Gastroesophageal sphincter (tissue), 4 donors: ENCODE measurements at regions not wholly inside any gene's neighbourhood (a gene's known extent, or its start where the extent isn't known, plus 50 kb on each side); places are given as distances from the start of the nearest gene placed in this dataset.

Experiments used
- ATAC-seq: fragments of 150-250 bp; one replicate; pipeline ENCODE4 v1.9.1; 2016; ENCODE audit warnings: mild to moderate bottlenecking, moderate library complexity
- H3K27ac ChIP-seq, 4 donors: fragments of 200-600 bp; sonication (generic) in 3 of 4; 1 replicate in 3 of 4; 2 replicates in 1 of 4; pipeline ENCODE4 v1.5.1; 2016 to 2019
- H3K27me3 ChIP-seq: fragments of 200-600 bp; sonication (generic); one replicate; pipeline ENCODE4 v1.5.1; 2019
- H3K36me3 ChIP-seq, 2 donors: fragments of 200-600 bp; sonication (generic); one replicate each; pipeline ENCODE4 v1.5.1; 2019; ENCODE audit warnings: control low read depth in 1 of 2
- H3K4me1 ChIP-seq, 3 donors: fragments of 200-600 bp; sonication (generic); 1 replicate in 2 of 3; 2 replicates in 1 of 3; pipeline ENCODE4 v1.5.1; 2016 to 2019; ENCODE audit warnings: control low read depth in 2 of 3
- H3K4me3 ChIP-seq, 2 donors: fragments of 200-600 bp; sonication (generic); one replicate each; pipeline ENCODE4 v1.5.1; 2019; ENCODE audit warnings: mild to moderate bottlenecking in 1 of 2, moderate library complexity in 1 of 2
- H3K9me3 ChIP-seq, 3 donors: fragments of 200-600 bp; sonication (generic); one replicate each; pipeline ENCODE4 v1.5.1; 2017 to 2019; ENCODE audit warnings: control low read depth in 2 of 3
- CTCF ChIP-seq, 4 experiments: fragments of 200-600 bp in 2 of 4; fragments of 450-650 bp in 2 of 4; sonication (generic) in 1 of 4; IDR thresholded peaks; one replicate each; pipeline ENCODE4 v1.5.1; 2017 to 2019; ENCODE audit warnings: antibody characterized with exemption in 4 of 4, mild to moderate bottlenecking in 2 of 4, moderate library complexity in 2 of 4
- EP300 ChIP-seq: sonication (generic); formaldehyde crosslinking; IDR thresholded peaks from one replicate; pipeline ENCODE4 v1.6.1; 2017; ENCODE audit warnings: antibody characterized with exemption, mild to moderate bottlenecking
- POLR2A ChIP-seq, 2 donors: fragments of 450-650 bp; IDR thresholded peaks; one replicate each; pipeline ENCODE4 v1.6.1; 2017; ENCODE audit warnings: antibody characterized with exemption in 2 of 2, mild to moderate bottlenecking in 2 of 2, moderate library complexity in 1 of 2
- POLR2AphosphoS5 ChIP-seq: sonication (generic); formaldehyde crosslinking; IDR thresholded peaks from one replicate; pipeline ENCODE4 v1.6.1; 2017; ENCODE audit warnings: antibody characterized with exemption
- WGBS, 2 donors: methylation state at CpG; one replicate each; pipeline ENCODE4 v1.1.5; 2018; ENCODE audit warnings: low coverage in 1 of 2; 5-methylcytosine and 5-hydroxymethylcytosine counted together

- no peak for ATAC-seq
Observed at GRCh38 chr2:226334981-226335720, 464.5 kb downstream of the IRS1 start.

DNA sequence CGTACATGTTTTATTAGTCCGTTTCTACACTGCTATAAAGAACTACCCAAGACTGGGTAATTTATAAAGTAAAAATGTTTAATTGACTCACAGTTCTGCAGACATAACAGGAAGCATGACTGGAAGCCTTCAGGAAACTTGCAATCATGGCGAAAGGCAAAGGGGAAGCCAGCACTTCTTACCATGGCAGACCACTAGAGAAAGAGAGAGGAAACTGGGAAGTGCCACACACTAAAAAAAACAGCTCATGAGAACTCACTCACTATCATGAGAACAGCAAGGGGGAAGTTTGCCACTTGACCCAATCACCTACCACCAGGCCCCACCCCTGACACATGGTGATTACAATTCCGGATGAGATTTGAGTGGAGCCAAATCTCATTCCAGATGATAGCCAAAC lies 466.2 kb downstream of the IRS1 start:
- Histone ChIP-seq H3K27ac (no peak overlapping the region), H3K4me1 (no peaks in the 10 kb centered on the region), H3K36me3 (no peaks in the 10 kb centered on the region), H3K27me3 (no peaks in the 10 kb centered on the region), H3K9me3 (no peaks in the 10 kb centered on the region), H3K4me3 (no peak overlapping the region)
- no peak for ATAC-seq
- WGBS, 2 donors, result 83 to 100% methylated on average over 1 to 4 of the region's 4 CpGs
- no peak for TF ChIP-seq CTCF (IDR thresholded peaks at IDR 0.05)
- TF ChIP-seq POLR2AphosphoS5, result no peak
- TF ChIP-seq POLR2A (IDR thresholded peaks at IDR 0.05), result no peak
- no peak for TF ChIP-seq EP300

More at GRCh38 chr2:226334981-226335720, 464.5 kb downstream of the IRS1 start:
- Histone ChIP-seq H3K4me1 (no peaks in the 10 kb centered on the region), H3K27ac (no peak overlapping the region), H3K4me3 (no peak overlapping the region), H3K9me3 (no peaks in the 10 kb centered on the region), H3K27me3 (no peaks in the 10 kb centered on the region), H3K36me3 (no peaks in the 10 kb centered on the region)
- WGBS, 2 donors, result 68 to 71% methylated on average over 6 to 8 of the region's 8 CpGs
- TF ChIP-seq CTCF (IDR thresholded peaks at IDR 0.05), result no peak
- TF ChIP-seq POLR2A (IDR thresholded peaks at IDR 0.05), result no peak

DNA sequence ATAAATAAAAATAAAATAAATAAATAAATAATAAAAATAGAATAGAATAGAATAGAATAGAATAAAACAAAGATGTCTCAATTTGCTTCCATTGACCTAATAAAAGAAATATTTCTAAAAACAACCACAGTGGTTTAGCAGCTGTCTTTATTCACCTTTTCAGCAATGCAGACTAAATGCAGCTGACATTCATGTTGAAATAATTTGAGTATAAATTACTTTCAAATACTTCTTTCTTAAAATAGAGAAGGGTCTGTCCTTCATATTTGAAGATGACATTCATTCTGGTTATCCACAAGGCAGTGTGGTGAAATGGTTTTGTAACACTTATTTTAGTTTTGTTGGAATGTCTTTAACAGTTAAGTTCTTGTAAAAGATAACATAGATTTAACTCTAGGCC lies 469.4 kb downstream of the IRS1 start:
- Histone ChIP-seq H3K27ac (no peak overlapping the region), H3K9me3 (no peaks in the 10 kb centered on the region), H3K27me3 (no peaks in the 10 kb centered on the region), H3K4me3 (no peak overlapping the region), H3K4me1 (no peaks in the 10 kb centered on the region), H3K36me3 (no peaks in the 10 kb centered on the region)
- no peak for ATAC-seq
- TF ChIP-seq POLR2AphosphoS5 (no peak), EP300 (no peak), POLR2A (IDR thresholded peaks at IDR 0.05) (no peak), CTCF (IDR thresholded peaks at IDR 0.05) (no peak)

- no peaks in the 10 kb centered on the region for H3K9me3 ChIP-seq
- H3K27ac ChIP-seq, result no peak overlapping the region
- no peak for ATAC-seq
- no peak for TF ChIP-seq POLR2AphosphoS5
- TF ChIP-seq CTCF (IDR thresholded peaks at IDR 0.05), result no peak
- no peak for TF ChIP-seq EP300
- TF ChIP-seq POLR2A (IDR thresholded peaks at IDR 0.05), result no peak
- 78 to 100% methylated on average over 1 to 4 of the region's 4 CpGs for WGBS, 2 donors
- no peaks in the 10 kb centered on the region for H3K36me3 ChIP-seq
- no peak overlapping the region for H3K4me3 ChIP-seq
- no peaks in the 10 kb centered on the region for H3K4me1 ChIP-seq
- no peaks in the 10 kb centered on the region for H3K27me3 ChIP-seq
Observed at GRCh38 chr2:226329180-226329579, 470.4 kb downstream of the IRS1 start.

DNA sequence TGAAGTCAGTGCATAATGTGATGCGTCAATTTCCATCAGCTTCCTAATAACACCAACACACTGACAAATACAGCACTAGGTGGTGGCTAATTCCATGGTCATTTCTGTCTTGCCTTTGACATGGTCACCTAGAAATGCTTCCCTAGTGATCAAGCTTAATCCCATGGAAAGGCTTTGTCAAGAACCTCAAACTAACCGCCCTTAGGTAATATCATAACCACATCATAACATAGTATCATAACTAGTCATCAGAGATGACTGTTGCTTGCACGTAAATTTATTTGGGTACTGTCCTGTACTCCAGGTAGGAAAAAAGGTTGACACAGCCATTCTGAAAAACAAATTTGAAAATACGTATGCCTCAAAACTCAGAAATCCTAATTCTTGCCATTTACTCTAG lies 471.8 kb downstream of the IRS1 start:
- Histone ChIP-seq H3K4me1 (no peaks in the 10 kb centered on the region), H3K36me3 (no peaks in the 10 kb centered on the region), H3K27ac (no peak overlapping the region), H3K4me3 (no peak overlapping the region), H3K27me3 (no peaks in the 10 kb centered on the region), H3K9me3 (no peaks in the 10 kb centered on the region)
- whole genome bisulfite sequencing, 2 donors, result 77 to 98% methylated on average over 3 to 4 of the region's 4 CpGs
- TF ChIP-seq POLR2A (IDR thresholded peaks at IDR 0.05) (no peak), POLR2AphosphoS5 (no peak), EP300 (no peak), CTCF (IDR thresholded peaks at IDR 0.05) (no peak)
- no peak for ATAC-seq
